HG02678 (cell line): ENCODE measurements at regions not wholly inside any gene's neighbourhood (a gene's known extent, or its start where the extent isn't known, plus 50 kb on each side); places are given as distances from the start of the nearest gene placed in this dataset.

Experiments
- ATAC-seq: cut with Tn5 transposase; IDR thresholded peaks from one replicate; pipeline ENCODE4 v1.9.1; 2021; ENCODE audit warnings: mild to moderate bottlenecking, moderate library complexity; ENCODE audit not compliant: unreplicated experiment

GRCh38 chr1:10848109-10848684 is 51.8 kb upstream of the CASZ1 start:
- ATAC-seq = no peak

GRCh38 chr1:10850026-10850425 is 53.6 kb upstream of the CASZ1 start:
- no peak for ATAC-seq

GRCh38 chr1:10851024-10852013 is 54.9 kb upstream of the CASZ1 start:
- ATAC-seq = no peak

- no peak for ATAC-seq
Measured at GRCh38 chr1:10852018-10852417, 55.6 kb upstream of the CASZ1 start.

DNA sequence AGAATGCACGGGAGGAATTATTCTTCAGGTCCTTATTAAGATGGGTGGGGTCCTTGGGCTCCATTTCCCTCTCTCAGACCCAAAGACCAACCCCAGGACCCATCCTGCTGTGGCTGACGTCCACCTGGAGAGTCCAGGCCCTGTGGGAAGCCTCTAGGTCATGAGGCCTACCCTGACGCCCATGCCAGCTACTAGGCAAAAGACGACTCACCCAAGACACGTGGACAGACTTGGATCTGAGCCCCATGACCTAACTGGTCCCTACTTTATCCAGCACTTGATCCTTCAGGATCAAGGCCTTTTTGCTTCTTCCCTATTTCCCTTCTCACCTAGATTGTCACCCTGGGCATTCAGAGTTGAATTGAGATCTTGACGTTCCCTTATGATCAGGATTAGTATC is 56.0 kb upstream of the CASZ1 start:
- no peak for ATAC-seq

DNA sequence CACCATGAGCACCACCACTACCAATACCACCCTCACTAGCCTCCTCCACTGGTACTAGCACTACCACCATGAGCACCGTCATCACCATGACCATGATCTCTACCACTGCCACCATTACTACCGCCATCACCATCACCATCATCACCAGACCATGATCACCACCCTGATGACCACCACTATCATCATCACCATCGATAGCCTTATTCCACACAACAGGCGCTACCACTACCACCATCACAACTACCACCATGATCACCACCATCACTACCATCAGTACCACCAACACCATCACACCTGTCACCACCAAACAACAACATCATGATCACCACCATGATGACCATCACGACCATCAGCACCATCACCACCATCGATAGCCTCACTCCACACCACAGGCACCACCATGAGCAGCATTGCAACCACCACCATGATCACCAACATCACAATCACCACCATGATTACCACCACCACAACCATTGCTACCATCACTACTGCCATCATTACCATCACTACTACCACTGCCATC is 56.6 kb upstream of the CASZ1 start:
- no peak for ATAC-seq

DNA sequence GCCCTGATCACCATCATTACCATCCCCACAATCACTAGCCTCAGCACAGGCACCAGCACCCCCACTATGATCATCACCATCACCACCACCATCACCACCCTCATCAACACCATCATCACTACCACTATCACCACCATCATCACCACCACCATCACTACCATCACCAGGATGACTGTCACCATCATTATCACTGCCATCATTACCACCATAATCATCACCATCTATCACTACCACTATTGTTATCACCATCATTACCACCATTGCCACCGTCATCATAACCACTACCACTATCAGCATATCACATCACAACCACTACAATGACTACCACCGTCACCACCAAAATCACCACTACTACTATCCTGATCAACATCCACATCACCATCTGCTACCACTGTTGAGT is 57.3 kb upstream of the CASZ1 start:
- ATAC-seq = no peak

DNA sequence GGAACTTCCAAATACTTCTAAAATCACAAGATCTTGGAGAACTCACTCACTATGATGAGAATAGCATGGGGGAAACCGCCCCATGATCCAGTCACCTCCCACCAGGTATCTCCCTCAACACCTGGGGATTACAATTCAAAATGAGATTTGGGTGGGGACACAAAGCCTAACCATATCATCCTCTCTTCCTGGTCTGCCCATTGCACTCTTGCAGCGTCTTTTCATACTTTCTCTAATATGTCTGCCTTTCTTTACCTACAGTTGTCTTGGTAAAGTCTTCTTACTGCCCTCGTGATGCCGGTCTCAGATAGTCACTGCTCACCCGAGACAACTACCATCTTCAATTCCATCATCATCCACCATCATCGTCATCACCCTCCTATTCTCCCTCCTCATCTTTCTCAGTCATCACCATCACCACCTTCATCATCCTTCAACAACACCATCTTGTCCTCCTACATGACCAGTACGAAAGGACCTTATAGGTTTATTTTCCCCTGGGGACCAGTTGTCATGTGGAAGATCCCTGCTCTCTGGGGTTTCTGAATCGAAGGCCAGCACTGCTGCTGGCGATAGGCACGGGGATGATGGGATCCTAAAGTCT is 58.5 kb upstream of the CASZ1 start:
- no peak for ATAC-seq

DNA sequence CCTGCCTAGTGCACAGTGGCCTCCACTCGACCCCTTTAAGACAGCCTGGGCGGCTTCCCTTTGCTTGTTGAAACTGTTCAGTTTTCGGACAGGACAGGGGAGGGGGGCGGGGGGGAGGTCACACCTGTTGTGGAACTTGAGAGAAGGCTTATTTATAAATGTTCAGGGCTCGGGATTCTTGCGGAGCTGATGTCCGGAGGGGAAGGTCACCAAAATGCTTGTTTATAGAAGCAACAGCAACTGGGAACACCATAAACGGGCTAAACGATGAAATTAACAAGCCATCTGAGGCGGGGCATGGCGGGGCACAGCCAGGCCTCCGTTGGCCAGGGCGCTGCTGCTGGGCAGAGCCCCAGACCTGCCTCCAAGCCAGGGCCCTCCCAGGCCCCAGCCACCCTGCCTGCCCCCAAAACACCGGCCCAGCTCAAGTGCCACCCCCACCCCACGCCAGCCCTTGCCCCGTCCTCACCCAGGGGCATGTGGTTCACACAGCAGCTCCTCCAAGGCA is 59.8 kb upstream of the CASZ1 start:
- no peak for ATAC-seq

DNA sequence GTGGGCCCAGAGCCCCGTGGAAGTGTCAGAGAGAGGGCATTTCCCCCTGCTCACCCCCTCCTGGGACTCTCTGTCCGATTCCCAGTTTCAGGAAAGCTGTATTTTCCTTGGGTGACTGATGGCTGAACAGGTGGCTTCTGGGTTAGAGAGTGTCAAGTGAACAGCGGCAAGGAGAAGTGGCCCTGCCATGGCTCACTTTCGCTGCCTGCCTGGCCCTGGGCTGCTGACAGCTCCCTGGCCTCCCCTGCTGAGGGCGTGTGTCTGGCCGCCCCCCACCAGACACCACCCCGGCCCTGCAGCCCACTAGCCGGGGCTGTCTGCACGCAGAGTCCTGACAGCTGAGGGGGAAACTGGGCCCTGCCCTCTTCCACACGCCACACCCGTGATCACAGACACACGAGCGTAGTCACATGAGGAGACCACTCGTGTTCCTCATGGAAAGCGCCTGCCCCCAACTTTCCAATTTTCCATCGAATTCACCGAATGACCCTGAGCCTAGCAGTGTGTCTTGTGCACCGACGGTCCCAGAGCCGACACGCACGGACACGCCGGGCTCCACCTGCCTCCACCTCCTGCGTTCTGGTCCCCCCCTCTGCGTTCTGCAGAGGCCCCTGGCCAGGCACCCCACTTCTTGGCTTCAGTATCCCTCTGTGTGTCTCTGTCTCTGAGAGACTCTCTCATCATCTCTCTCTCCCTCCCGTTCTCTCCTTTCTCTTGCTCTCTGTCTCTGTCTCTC is 60.6 kb upstream of the CASZ1 start:
- ATAC-seq = no peak

DNA sequence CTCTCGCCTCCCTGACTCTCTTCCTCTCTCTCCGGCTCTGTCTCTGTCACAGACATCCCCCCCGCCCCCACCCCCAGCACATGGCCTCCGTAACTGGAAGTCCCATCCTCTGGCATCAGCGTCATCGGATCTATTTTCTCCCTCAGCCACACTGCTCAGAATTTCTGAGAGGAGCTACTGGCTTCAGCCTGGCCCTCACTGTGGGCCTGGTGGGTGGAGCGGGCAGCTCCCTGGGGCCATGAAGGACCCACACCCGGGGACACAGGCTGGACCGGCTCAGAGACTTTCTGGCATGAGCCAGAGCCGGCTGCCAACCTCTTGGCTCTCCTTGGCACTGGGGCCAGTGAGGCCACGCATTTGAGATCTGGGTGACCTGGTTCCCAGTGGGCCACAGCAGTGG is 61.2 kb upstream of the CASZ1 start:
- ATAC-seq = no peak

DNA sequence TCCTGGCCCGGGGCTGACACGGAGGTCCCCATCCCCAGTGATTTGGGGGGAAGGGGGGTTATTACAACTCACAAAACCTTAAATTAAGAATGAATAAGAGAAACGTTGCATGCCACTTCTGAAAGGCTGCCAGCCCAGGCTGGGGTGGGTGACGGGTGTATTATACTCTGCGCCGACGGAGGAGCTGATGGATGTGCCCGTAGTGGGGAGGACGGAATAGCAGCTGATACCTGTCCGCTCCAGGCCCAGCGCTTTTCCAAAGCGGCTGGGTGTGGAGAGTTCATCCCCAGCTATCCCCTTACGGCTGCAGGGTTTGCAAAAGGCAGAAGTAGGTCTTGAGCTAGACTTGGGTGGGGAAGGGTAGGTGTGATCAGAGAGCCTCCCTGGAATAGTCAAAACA is 63.8 kb upstream of the CASZ1 start:
- ATAC-seq = no peak

DNA sequence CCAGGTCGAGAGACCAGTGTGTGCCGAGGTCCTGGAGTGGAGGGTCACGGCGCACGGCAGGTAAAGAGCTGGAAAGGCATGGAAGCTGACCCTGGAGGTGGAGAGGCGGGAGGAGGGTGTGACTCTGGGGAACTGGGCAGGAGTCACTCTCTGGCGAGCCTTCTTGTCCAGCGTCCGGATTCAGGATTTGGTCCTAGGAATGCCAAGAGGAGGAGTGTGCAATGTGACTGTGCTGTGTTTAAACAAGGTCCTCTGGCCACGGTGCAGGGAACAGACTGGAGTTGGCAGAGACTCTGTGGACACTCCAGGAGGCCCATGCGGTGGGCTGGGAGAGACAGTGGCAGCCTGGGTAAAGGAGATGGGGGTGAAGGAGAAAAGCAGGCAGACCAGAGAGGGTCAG is 64.2 kb upstream of the CASZ1 start:
- no peak for ATAC-seq

DNA sequence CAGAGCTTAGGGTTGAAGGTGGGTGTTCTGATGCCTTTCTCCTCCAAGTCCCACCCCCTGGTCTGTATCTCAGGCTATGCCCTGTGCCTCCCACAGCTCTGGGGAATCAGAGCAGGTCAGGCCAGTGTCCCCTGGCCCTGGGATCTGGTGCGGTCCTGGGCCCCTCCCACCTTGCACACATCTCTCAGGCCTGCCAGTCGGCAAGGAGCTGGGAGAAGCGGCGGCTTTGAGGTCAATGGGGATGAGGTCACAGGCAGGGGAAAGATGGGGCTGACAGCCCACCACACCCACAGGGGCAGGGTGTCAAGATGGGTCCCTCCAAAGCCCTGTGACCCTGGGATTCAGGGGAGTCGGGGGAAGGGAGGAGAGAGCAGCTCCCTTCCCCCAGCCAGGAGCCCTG is 65.4 kb upstream of the CASZ1 start:
- ATAC-seq = no peak

GRCh38 chr1:10862743-10863335 is 66.4 kb upstream of the CASZ1 start:
- ATAC-seq = no peak

- ATAC-seq = no peak
Measured at GRCh38 chr1:10863886-10864285, 67.4 kb upstream of the CASZ1 start.

DNA sequence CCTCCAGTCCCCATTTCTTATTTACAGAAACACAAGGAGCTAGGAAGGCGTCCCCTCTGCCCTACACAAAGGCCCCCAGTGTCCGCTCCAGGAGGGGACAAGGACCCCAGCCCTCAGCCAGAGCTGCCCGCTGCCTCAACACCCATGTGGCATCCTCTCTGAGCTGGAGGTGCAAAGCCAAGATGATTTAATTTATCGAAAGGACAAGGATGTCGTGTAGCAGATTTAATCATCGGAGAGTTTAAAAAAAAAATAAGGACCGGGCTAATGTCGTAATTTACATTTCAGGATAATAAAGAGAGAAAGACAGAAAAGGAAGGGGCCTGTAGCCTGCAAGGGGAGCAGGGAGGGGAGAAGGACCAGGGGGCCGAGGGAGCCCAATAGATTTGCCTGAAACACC is 68.3 kb upstream of the CASZ1 start:
- no peak for ATAC-seq

DNA sequence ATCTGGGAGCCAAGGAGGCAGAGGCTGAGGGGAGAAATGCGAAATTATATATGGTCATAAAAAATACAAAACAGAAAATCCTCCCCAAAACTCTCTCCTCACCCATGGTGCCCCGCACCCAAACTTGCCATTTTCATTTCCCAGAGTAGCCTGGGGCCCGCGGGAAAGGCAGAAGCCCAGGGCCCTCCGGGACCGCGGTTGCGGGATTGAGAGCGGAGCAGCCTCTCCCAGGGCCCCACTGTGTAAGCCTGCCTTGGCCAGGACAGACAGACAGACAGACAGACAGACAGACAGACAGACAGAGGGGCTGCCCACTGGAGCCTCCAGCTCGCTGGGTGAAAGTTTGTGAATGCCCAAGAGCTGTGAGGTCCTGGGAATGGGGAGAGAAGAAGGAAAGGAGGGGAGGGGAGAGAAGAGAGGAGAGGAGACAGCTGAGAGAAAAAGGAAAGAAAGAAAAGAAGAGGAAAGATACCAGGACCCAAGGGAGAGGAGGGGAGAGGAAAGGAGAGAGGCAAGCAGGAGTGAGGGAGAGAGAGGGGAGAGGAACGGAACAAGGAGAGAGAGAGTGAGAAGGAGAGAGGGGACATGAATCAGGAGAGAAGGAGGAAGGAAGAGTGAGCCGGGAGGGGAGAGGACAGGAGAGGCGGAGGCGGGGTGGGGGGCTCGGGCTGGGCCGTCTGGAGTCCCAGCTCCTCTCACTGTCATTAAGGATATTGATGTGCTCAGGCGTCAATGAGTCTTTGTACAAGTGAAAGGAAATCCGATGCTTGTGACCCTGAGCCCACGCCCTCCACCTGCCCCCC is 69.3 kb upstream of the CASZ1 start:
- ATAC-seq = no peak

DNA sequence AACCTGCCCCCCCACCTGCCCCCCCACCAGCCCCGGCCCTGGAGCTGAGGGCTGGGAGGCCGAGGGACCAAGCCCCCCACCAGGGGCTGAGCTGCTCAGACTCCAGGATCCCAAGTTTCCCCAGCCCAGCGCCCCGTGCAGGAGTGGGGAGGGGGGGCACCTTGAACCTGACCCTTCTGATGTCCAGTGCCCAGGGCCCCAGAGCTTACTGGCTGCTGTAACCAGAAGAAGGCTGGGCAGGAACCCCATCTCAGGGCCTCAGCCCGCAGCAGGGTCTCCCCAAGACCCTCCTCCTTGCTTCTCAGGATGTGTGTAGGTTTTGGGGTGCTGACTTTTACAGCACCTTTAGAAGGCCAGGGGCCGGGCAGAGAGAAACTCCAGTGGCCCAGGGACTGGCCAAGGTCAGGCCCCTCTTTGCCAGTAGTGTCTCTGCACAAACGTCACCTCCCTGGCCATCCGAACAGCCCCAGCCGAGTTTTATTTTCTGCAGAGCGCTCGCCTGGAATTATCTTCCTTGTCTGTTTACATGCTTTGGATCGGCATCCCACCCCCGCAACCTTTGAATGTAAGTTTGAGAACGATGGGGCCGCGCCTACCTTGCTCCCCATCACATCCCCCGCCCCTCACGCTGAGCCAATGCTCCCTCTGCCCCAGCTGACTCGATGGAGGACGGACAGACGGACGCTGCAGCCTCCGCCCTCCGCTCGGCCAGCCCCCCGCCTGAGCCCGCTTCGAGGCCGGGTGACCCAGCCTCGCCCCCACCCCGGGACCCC is 70.1 kb upstream of the CASZ1 start:
- ATAC-seq = no peak
